ENCODE measurements at regions not wholly inside any gene's neighbourhood (a gene's known extent, or its start where the extent isn't known, plus 50 kb on each side); places are given as distances from the start of the nearest gene placed in this dataset.
"Not testable (repeated sequence)": the region's sequence is repeated elsewhere in the genome, so short reads cannot be mapped to it uniquely, and the experiment has no call there.

GRCh38 chr4:179164267-179164999, 1722.2 kb upstream of the AGA start:
- DNase-seq = no peak

GRCh38 chr4:179165000-179165738, 1722.9 kb upstream of the AGA start:
- DNase-seq = no peak

GRCh38 chr4:179165862-179166261, 1723.6 kb upstream of the AGA start:
- DNase-seq = no peak

- not testable (repeated sequence) for DNase-seq
Measured at GRCh38 chr4:179170308-179170707, 1728.1 kb upstream of the AGA start.

- no peak for DNase-seq
Measured at GRCh38 chr4:179182741-179183140, 1740.5 kb upstream of the AGA start.

- no peak for DNase-seq
Measured at GRCh38 chr4:179195887-179196286, 1753.7 kb upstream of the AGA start.

- no peak for DNase-seq
Measured at GRCh38 chr4:179196511-179196910, 1754.3 kb upstream of the AGA start.

- DNase-seq = no peak
Measured at GRCh38 chr4:179200681-179201080, 1758.4 kb upstream of the AGA start.

GRCh38 chr4:179225594-179225993, 1783.4 kb upstream of the AGA start:
- no peak for DNase-seq

GRCh38 chr4:179248821-179249220, 1806.6 kb upstream of the AGA start:
- no peak for DNase-seq

- no peak for DNase-seq
Measured at GRCh38 chr4:179268791-179269190, 1826.6 kb upstream of the AGA start.

- DNase-seq = no peak
Measured at GRCh38 chr4:179272282-179272681, 1830.0 kb upstream of the AGA start.

GRCh38 chr4:179278647-179279046, 1836.4 kb upstream of the AGA start:
- DNase-seq = no peak

GRCh38 chr4:179285696-179286095, 1843.5 kb upstream of the AGA start:
- no peak for DNase-seq

- DNase-seq = no peak
Measured at GRCh38 chr4:179291657-179292056, 1849.4 kb upstream of the AGA start.

- no peak for DNase-seq
Measured at GRCh38 chr4:179292468-179292867, 1850.2 kb upstream of the AGA start.

GRCh38 chr4:179307297-179308136, 1865.3 kb upstream of the AGA start:
- no peak for DNase-seq

GRCh38 chr4:179313823-179314222, 1871.6 kb upstream of the AGA start:
- no peak for DNase-seq

GRCh38 chr4:179325181-179325580, 1882.9 kb upstream of the AGA start:
- no peak for DNase-seq

GRCh38 chr4:179328627-179329026, 1886.4 kb upstream of the AGA start:
- no peak for DNase-seq

- no peak for DNase-seq
Measured at GRCh38 chr4:179331362-179331761, 1889.1 kb upstream of the AGA start.

- DNase-seq = no peak
Measured at GRCh38 chr4:179344861-179345260, 1902.6 kb upstream of the AGA start.

GRCh38 chr4:179352221-179352620, 1910.0 kb upstream of the AGA start:
- no peak for DNase-seq

GRCh38 chr4:179353786-179354185, 1911.5 kb upstream of the AGA start:
- no peak for DNase-seq

All from NCI-H226 (cell line).